ENCODE measurements at regions not wholly inside any gene's neighbourhood (a gene's known extent, or its start where the extent isn't known, plus 50 kb on each side); places are given as distances from the start of the nearest gene placed in this dataset.

DNA sequence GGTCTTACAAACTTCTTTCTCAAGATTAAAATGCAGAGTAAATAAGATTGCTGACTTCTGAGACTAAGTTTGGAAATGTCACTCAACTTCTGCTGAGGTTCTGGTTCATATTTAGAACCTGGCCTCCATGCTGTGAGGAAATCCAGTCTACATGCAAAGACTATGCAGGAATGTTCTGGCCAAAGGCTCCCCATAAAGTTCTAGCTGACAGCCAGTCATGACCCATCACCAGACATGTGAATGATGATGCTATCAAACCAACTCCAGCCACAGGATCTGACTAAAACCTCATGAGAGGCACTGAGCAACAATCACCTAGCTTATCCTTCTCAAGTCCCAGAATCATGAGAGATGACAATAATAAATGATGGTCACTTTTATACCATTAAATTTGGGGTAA, 935.1 kb upstream of the MAP3K7 start:
- no peak for DNase-seq (ENCODE audit: low spot score)

GRCh38 chr6:91509711-91510110, 922.8 kb upstream of the MAP3K7 start:
- no peak for DNase-seq (ENCODE audit: low spot score)

DNA sequence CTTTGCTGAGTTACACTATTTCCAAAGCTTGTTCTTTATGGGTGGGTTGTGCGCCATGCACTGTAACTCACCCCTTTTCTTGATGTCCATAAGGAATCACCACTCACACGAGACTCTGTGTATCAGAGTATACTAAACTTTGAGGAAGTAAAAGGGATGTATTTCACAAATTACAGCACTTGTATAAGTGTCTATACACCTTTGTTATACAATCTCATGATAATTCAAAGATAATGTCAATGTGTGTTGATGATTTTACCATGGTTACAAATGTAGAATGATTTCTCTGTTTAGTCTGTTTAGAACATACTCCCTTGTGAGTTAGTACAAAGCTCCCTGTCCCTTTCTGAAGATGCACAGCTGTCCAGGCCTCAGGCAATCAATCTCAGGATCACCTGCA, 922.2 kb upstream of the MAP3K7 start:
- DNase-seq (ENCODE audit: low spot score), result no peak

GRCh38 chr6:91506509-91506908, 919.6 kb upstream of the MAP3K7 start:
- DNase-seq (ENCODE audit: low spot score), result no peak

DNA sequence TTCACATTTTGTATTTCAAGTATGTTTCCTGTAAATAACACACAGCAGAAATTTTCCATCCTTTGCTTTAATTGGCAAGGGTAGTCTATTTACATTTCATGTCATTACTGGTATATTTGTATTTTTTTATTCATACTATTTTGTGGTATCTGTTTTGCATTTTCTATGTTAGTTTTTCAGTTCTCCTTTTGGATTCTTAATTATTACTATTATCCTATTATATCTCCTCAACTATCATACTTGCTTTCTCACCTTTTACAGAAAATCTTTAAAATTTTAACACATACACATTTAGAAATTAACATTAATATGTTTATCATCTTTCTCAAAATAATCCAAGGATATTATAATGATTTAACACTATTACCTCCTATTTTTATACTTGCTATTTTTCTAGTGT, 918.3 kb upstream of the MAP3K7 start:
- DNase-seq (ENCODE audit: low spot score), result no peak

DNA sequence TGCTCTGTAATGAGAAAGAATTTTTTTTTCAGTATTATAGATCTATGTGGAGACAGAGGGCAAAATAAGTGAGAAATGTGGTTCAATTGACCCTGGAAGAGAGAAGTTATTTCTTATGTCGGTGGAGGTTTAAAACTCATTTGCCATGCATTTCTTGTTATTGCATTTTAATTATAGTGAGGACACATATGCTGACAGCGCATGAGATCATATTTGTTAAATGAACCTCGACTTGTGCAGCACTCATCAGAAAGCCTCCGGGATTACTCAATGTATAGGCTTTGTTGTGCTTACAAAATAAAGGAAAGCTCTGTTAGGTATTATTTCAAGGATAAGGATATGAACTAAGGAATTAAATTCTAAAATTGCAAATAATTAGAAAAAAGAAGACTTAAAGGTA, 915.1 kb upstream of the MAP3K7 start:
- no peak for DNase-seq (ENCODE audit: low spot score)

- DNase-seq (ENCODE audit: low spot score), result no peak
These were observed 913.9 kb upstream of the MAP3K7 start for GRCh38 chr6:91500689-91501303.

GRCh38 chr6:91498576-91498975, 911.7 kb upstream of the MAP3K7 start:
- no peak for DNase-seq (ENCODE audit: low spot score)

DNA sequence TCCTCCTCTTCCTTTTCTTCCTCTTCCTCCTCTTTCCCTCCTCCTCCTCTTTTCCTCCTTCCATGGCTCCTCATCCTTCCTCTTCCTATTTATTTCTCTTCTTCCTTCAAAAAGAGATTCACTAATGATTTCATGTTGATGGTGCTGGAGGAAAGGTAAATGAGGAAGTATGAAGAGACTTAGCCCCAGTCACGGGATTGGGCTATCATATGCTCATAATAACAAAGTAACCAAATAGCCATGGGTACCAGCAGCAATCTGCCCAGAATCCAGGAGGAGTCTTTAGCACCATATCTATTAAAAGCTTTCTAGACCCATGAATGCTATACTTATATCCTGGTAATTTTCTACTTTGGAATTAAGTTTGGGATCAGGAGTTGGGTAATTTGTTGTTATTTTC, 910.9 kb upstream of the MAP3K7 start:
- no peak for DNase-seq (ENCODE audit: low spot score)

DNA sequence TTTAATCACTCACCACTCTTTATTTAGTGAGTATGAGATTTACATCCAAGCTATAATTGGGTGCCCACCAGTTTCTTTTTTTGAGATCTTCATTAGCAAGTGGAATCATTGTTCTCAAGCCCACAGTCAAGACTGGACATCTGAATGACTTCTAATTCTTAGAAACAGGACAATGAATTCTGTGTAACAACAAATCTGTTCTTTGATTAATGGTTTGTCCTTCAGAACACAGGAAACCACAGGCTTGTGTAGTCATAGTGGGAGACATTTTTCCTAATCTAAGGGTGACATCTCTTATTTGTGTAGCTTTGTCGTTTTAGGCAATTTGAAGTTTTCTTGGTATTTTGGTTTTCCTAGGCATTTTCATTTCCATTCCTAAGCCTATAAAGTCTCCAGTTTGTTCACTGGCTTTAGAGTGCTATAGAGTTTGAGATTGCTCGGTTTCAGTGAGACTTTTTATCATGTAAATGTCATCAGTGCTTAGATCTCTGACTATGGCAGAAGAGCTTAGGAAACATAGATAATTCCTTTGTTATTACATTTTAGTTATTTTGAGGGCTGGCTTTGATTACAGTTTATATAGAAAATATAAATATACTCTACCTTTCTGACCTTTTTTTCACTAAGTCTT, 903.9 kb upstream of the MAP3K7 start:
- no peak for DNase-seq (ENCODE audit: low spot score)

DNA sequence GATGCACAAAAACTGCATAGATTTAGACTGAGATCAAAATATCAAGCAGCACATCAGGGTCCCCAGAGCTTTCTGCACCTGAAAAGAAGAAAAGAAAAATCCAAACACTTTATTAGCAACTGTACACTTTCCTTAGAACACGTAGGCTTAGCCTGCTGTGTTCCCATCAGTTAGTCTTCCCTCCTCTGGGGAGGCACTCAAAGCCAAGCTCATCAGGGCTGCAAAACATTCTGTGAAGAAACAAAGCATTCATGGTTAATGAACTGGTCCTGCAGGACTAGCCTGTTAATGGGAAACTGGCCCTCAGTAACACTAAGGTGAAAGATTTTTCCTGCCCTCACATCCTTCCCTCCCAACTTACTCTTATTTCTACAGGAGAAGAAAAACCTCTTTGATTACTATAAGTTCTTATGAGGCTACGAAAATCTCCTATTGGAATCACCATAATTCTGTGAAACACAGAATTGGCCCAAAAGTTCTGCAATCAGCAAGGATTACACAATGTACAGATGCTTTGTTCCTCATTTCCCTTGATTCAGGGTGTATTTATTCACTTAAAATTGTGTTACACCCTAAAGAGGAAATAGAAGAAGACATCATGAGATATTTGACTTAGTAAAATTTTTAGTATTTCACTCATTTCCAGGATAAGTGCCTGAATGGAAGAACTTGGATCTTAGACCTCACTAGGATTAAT, 901.0 kb upstream of the MAP3K7 start:
- DNase-seq (ENCODE audit: low spot score), result no peak

- no peak for DNase-seq (ENCODE audit: low spot score)
These were observed 899.3 kb upstream of the MAP3K7 start for GRCh38 chr6:91486200-91486599.

- no peak for DNase-seq (ENCODE audit: low spot score)
These were observed 898.2 kb upstream of the MAP3K7 start for GRCh38 chr6:91485047-91485446.

DNA sequence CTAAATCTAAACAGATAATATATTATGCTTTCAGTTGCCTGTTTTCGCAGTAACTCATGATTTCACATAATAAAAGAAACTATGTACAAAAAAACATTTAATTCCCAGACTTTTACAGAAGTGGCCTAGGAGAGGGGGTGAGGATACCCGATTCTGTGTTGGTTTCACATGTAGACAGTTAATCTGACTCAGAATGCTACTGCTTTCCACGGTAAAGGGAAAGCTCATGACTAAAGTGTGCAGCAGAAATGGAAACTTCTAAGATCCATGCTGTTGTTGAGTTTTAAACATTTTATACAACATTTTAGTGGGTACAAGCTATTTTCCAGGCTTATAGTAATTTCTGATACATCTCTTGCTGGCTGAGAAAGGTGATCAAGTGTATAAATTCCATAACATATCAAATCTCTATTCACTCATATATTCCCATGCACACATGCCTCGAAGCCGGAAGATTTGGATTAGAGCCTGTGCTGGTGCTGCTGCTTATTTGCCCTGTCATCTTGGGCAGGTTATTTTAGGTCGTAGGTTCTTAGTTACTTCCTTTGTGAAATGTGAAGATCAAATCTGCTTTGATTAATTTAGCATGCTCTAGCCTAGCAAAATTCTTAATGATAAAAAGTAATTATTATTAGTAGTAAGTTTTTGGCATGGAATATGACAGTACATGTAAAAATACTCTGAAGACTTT, 896.7 kb upstream of the MAP3K7 start:
- DNase-seq (ENCODE audit: low spot score), result no peak

- DNase-seq (ENCODE audit: low spot score), result no peak
These were observed 895.6 kb upstream of the MAP3K7 start for GRCh38 chr6:91482498-91482897.

DNA sequence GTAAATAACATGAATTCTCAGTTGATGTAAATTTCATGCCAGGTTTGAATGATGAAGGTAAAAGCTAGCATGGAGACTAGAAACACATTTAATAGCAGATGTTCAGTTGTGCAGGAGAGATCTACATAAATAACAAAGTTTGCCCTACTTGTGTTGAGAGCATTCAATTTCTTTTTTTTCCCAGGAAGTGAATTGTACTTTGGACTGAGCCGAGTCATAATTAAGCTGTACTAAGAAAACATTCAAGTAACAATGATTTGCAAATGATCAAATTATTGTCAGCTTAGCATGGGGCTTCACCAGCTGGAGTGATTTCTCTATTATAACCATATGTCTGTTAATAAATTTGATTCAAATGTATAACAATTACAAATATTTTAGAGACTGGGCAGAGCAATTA, 893.5 kb upstream of the MAP3K7 start:
- no peak for DNase-seq (ENCODE audit: low spot score)

GRCh38 chr6:91477688-91478087, 890.8 kb upstream of the MAP3K7 start:
- DNase-seq (ENCODE audit: low spot score), result no peak

GRCh38 chr6:91476000-91476399, 889.1 kb upstream of the MAP3K7 start:
- DNase-seq (ENCODE audit: low spot score), result no peak

GRCh38 chr6:91465393-91465792, 878.5 kb upstream of the MAP3K7 start:
- no peak for DNase-seq (ENCODE audit: low spot score)

- DNase-seq (ENCODE audit: low spot score), result no peak
These were observed 877.8 kb upstream of the MAP3K7 start for GRCh38 chr6:91464718-91465117.

DNA sequence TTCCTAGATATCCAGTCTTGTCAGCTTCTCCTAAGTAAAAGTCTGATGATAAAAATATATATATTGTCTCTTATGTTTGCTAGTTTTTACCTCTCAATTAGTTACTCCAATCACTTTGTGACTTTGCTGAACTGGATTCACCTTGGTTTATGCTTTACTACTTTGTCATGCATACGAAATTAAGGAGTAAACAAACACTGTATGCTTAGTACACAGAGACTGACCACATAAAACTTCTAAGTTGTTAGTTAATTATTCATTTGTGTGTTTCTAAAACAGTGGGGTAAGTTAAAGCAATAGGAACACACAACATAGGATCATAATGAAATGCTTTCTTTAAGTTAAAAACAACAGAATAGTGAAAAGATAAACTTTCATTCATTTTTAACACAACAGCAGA, 877.3 kb upstream of the MAP3K7 start:
- DNase-seq (ENCODE audit: low spot score), result no peak

GRCh38 chr6:91462241-91462640, 875.4 kb upstream of the MAP3K7 start:
- no peak for DNase-seq (ENCODE audit: low spot score)

- no peak for DNase-seq (ENCODE audit: low spot score)
These were observed 866.5 kb upstream of the MAP3K7 start for GRCh38 chr6:91453224-91453878.

Measured in CD4-positive, alpha-beta T cell treated with Interleukin-2 at 100 ng/mL for 4 hours (primary cell).